ENCODE measurements at regions not wholly inside any gene's neighbourhood (a gene's known extent, or its start where the extent isn't known, plus 50 kb on each side); places are given as distances from the start of the nearest gene placed in this dataset.

DNA sequence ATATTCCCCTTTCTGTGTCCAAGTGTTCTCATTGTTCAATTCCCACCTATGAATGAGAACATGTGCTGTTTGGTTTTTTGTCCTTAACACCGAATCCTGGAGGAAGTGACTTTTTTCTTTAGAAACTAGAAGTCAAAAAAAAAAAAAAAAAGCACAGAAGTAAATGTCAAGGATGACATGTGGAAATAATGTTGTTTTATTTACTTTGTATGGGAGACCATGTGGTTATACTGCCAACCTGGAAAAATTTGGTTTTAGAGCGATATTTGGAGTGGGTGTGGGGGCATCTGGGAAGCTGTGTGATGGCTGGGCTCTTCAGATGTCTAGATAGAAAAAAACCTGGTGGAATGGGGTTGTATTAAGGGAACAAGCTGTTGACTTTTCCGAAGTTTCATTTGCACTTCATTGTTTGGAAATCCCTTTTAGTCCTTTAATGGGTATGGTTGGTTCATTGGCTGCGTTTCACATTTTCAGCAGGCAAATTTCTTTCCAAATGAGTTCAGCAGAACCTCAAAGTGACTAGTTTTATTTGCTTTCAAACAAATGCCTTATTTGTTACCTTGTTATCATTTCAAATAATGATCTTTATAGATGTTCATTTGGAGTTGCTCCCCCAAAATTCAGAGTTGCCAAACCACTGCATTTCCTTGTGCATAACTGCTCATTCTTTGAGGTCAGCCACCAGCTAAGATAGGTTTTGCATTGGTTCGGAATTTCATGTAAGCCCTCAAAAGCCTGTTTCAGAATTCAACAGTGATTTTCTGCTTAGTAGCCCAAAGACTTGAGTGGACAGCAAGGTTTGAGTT lies 508.2 kb downstream of the METTL15 start:
- TF ChIP-seq, protein P1, sequence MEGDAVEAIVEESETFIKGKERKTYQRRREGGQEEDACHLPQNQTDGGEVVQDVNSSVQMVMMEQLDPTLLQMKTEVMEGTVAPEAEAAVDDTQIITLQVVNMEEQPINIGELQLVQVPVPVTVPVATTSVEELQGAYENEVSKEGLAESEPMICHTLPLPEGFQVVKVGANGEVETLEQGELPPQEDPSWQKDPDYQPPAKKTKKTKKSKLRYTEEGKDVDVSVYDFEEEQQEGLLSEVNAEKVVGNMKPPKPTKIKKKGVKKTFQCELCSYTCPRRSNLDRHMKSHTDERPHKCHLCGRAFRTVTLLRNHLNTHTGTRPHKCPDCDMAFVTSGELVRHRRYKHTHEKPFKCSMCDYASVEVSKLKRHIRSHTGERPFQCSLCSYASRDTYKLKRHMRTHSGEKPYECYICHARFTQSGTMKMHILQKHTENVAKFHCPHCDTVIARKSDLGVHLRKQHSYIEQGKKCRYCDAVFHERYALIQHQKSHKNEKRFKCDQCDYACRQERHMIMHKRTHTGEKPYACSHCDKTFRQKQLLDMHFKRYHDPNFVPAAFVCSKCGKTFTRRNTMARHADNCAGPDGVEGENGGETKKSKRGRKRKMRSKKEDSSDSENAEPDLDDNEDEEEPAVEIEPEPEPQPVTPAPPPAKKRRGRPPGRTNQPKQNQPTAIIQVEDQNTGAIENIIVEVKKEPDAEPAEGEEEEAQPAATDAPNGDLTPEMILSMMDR (IDR thresholded peaks at IDR 0.05): no peak
- no peak for ATAC-seq (ENCODE audit: low FRiP score)

DNA sequence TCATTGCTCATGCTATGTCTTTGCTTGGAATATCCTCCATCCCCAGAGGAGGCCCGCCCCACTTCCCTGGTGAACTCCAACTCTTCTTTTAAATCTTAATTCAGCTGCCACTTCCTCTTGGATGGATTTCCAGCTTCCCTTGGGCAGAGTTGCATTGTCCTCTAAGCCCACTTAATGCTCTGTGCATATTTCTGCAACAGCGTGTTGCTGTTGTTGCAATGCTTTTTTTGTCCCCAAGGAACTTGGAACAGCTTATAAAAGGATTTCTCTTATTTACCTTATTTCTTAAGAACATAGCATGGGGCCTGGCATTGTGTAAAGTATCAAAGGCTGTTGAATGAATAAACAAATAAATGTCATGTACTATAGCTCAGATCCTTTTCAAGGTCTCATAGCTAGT lies 507.4 kb downstream of the METTL15 start:
- TF ChIP-seq, protein P1 (IDR thresholded peaks at IDR 0.05): no peak

More for the DNA sequence above, 508.2 kb downstream of the METTL15 start:
- no peak for DNase-seq (ENCODE audit: low spot score)

DNA sequence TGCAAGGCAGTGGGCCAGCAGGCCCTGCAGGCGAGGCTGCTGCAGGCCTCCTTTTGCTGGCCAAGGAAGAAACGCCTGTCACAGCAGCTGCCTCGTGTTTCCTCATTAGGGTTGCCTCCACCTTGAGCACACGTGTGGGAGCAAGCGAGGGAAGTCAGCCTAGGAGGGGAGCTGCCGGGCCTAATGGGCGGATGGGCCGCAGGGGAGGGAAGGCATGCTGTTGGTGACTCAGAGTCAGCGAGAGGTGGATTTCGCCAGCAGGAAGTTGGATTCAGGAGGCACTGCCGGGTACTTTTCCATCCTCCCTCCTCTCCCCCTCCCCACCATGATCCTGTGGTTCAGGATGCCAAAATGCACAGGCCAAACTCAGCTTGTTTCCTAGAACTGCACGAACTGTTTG lies 498.7 kb downstream of the METTL15 start:
- no peak for DNase-seq (ENCODE audit: low spot score)
- ATAC-seq (ENCODE audit: low FRiP score): peak; percentile 68
- TF ChIP-seq, protein P1 (IDR thresholded peaks at IDR 0.05): no peak

More for the DNA sequence above, 507.4 kb downstream of the METTL15 start:
- DNase-seq (ENCODE audit: low spot score) (no peak), ATAC-seq (ENCODE audit: low FRiP score) (no peak)

DNA sequence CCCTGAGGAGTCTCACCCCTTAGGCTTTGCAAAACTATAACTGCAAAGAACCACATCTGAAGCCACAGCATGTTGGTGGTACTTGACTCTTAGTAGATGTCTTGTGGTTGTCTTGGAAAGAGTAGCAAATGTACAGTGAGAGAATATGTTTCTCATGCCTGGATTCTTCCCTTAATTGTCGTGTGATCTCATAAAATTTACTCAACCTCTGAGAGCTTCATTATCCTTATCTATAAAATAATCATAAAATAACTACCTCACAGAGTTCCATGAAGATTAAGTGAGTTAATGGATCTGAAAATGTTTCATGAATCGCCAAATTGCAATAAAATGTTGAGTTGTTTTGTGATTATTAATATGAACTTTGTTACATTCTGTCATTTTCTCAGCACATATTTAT lies 491.5 kb downstream of the METTL15 start:
- DNase-seq (ENCODE audit: low spot score): no peak
- TF ChIP-seq, protein P1 (IDR thresholded peaks at IDR 0.05): no peak
- ATAC-seq (ENCODE audit: low FRiP score): no peak

DNA sequence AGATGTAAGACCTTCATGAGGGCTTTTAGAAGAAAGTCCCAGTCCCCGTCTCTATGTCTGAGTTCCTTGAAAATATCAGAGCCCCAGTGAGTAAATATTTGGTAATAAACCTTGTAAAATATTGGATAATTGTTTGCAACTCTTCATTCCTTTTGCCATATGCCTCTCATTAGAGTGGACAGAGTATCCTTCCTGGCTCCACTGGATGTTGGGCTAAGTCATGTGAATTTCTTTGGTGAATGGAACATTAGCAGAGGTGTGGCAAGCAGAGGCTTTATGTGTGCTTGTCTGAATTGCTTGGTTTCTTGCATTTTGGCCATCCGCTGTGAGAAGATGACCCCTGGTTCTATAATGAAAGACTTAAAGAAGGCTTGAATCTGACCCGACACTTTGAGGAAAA lies 490.3 kb downstream of the METTL15 start:
- ATAC-seq (ENCODE audit: low FRiP score) (no peak), DNase-seq (ENCODE audit: low spot score) (no peak)
- TF ChIP-seq, protein P1 (IDR thresholded peaks at IDR 0.05): no peak

DNA sequence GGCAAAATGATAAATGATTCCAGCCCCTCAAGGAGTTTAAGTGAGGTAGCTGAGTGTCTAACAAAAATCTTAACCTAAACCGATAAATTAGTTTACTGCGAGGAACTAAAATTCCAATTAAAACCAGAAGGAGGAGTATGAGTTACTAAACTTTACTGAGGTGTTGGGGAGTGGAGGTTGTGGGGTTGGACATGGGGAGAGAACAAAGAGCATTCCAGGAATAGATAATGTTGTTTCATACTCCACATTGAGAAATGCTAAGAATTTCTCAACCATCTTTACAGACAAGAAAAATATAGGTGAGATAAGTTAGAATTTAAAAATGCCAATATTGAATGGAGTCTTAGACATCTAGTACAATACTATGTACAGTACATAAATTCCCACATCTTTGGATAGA lies 488.6 kb downstream of the METTL15 start:
- ATAC-seq (ENCODE audit: low FRiP score): no peak
- DNase-seq (ENCODE audit: low spot score): no peak
- TF ChIP-seq, protein P1 (IDR thresholded peaks at IDR 0.05): no peak

DNA sequence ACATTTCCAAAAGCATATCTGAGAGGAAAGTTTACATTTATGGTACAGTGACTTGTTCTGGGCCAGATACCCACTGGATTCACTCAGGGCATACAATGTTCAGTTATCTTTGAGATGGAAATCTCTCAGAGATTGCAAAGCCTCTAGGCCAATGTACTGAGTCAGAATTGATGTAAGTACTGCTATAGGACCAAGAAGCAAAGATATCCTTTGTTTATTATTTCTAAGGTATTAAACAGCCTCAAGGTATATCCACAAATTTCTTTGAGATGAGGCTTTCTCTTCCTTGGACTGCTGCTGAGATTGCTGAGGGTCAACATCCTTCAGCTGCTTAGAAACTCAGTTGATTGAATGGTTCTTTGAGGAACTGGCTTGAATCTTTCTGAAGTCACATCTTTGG lies 484.0 kb downstream of the METTL15 start:
- TF ChIP-seq, protein P1 (IDR thresholded peaks at IDR 0.05): no peak
- ATAC-seq (ENCODE audit: low FRiP score): no peak
- no peak for DNase-seq (ENCODE audit: low spot score)

Measured in omental fat pad (tissue), 3 donors.